IMR-90 (cell line): ENCODE measurements at regions not wholly inside any gene's neighbourhood (a gene's known extent, or its start where the extent isn't known, plus 50 kb on each side); places are given as distances from the start of the nearest gene placed in this dataset.

ENCODE experiments used
- ATAC-seq: fragments of 200-7000 bp; cut with Tn5 transposase; 2 replicates; pipeline ENCODE4 v1.9.1; 2020; ENCODE audit warnings: low read depth, mild to moderate bottlenecking, moderate library complexity
- BruUV-seq: library from RNA; stranded (reverse); fragments of 400-500 nt; replicated peaks from 2 replicates; lab custom pipeline; 2021; lab: Mats Ljungman, UMichigan
- CTCF ChIA-PET: fragments of 300-600 bp; formaldehyde crosslinking; extraction: SDS; loops from one replicate; lab custom pipeline; 2021; ENCODE audit warnings: antibody characterized with exemption; lab: Yijun Ruan, JAX
- POLR2A ChIA-PET: fragments of 300-600 bp; sonication (Branson Sonifier 250); formaldehyde crosslinking; loops from one replicate; lab custom pipeline; 2022; ENCODE audit warnings: antibody characterized with exemption; ENCODE audit not compliant: unreplicated experiment; lab: Charles Lee
- DNase-seq: peaks from one replicate; pipeline ENCODE4 v3.0.0; 2013
- H2AFZ ChIP-seq: replicated peaks from 2 replicates; pipeline ENCODE3; 2013; ENCODE audit warnings: low read length, mild to moderate bottlenecking; ENCODE audit not compliant: poor library complexity
- H2AK5ac ChIP-seq: 2 replicates; pipeline ENCODE4 v1.6.1; 2013; ENCODE audit warnings: low read depth, low read length, inconsistent platforms
- H2AK9ac ChIP-seq: replicated peaks from 2 replicates; pipeline ENCODE3; 2013; ENCODE audit warnings: mild to moderate bottlenecking, low read depth, low read length, moderate library complexity; ENCODE audit not compliant: poor library complexity
- H2BK120ac ChIP-seq: 2 replicates; pipeline ENCODE4 v1.6.1; 2013; ENCODE audit warnings: low read depth, low read length, inconsistent platforms
- H2BK15ac ChIP-seq: 3 replicates; pipeline ENCODE4 v1.6.1; 2013; ENCODE audit warnings: low read depth, low read length, inconsistent platforms
- H2BK20ac ChIP-seq: 2 replicates; pipeline ENCODE4 v1.6.1; 2013; ENCODE audit warnings: low read depth, mild to moderate bottlenecking, inconsistent platforms, low read length, moderate library complexity
- H2BK5ac ChIP-seq: 2 replicates; pipeline ENCODE4 v1.6.1; 2013; ENCODE audit warnings: mild to moderate bottlenecking, low read depth, low read length, inconsistent platforms; ENCODE audit not compliant: poor library complexity, severe bottlenecking
- H3K14ac ChIP-seq: replicated peaks from 2 replicates; pipeline ENCODE4 v1.6.1; 2013; ENCODE audit warnings: low read depth, low read length, inconsistent platforms
- H3K18ac ChIP-seq: 2 replicates; pipeline ENCODE4 v1.6.1; 2013; ENCODE audit warnings: low read depth, low read length, control low read depth
- H3K23ac ChIP-seq: 2 replicates; pipeline ENCODE4 v1.6.1; 2013; ENCODE audit warnings: low read depth, low read length, inconsistent platforms
- H3K27ac ChIP-seq: 2 replicates; pipeline ENCODE4 v1.5.1; 2013; ENCODE audit warnings: mild to moderate bottlenecking, control low read depth, low read length; ENCODE audit not compliant: insufficient read depth
- H3K27me3 ChIP-seq: 2 replicates; pipeline ENCODE4 v1.6.1; 2013; ENCODE audit warnings: low read length; ENCODE audit not compliant: control insufficient read depth, insufficient read depth
- H3K36me3 ChIP-seq: 2 replicates; pipeline ENCODE4 v1.6.1; 2013; ENCODE audit warnings: low read length, mixed read lengths; ENCODE audit not compliant: control insufficient read depth, insufficient read depth
- H3K4ac ChIP-seq: 2 replicates; pipeline ENCODE4 v1.6.1; 2013; ENCODE audit warnings: low read depth, low read length, inconsistent platforms
- H3K4me1 ChIP-seq: 2 replicates; pipeline ENCODE4 v1.6.1; 2013; ENCODE audit warnings: low read length, mixed read lengths; ENCODE audit not compliant: control insufficient read depth, insufficient read depth
- H3K4me2 ChIP-seq: 2 replicates; pipeline ENCODE4 v1.6.1; 2013; ENCODE audit warnings: low read depth, mild to moderate bottlenecking, control low read depth, low read length, moderate library complexity
- H3K4me3 ChIP-seq: 2 replicates; pipeline ENCODE4 v1.5.1; 2013; ENCODE audit warnings: low read depth, mild to moderate bottlenecking, control low read depth, low read length, moderate library complexity; ENCODE audit not compliant: insufficient read depth
- H3K56ac ChIP-seq: 2 replicates; pipeline ENCODE4 v1.6.1; 2013; ENCODE audit warnings: low read length, inconsistent platforms; ENCODE audit not compliant: insufficient read depth; ENCODE audit errors: extremely low read depth
- H3K79me1 ChIP-seq, 2 experiments: 2 replicates each; pipeline ENCODE4 v1.6.1; 2013; ENCODE audit warnings: low read length in 2 of 2, inconsistent platforms in 1 of 2, low read depth in 1 of 2
- H3K9ac ChIP-seq: 2 replicates; pipeline ENCODE4 v1.6.1; 2013; ENCODE audit warnings: low read depth, low read length, control low read depth
- H3K9me1 ChIP-seq: 2 replicates; pipeline ENCODE4 v1.6.1; 2013; ENCODE audit warnings: low read length, inconsistent platforms; ENCODE audit not compliant: insufficient read depth
- H3K9me3 ChIP-seq: 2 replicates; pipeline ENCODE4 v1.6.1; 2013; ENCODE audit warnings: low read length; ENCODE audit not compliant: control insufficient read depth, insufficient read depth
- H4K20me1 ChIP-seq: 2 replicates; pipeline ENCODE4 v1.6.1; 2013; ENCODE audit warnings: low read length, inconsistent platforms; ENCODE audit not compliant: insufficient read depth
- H4K5ac ChIP-seq: 2 replicates; pipeline ENCODE4 v1.6.1; 2013; ENCODE audit warnings: mild to moderate bottlenecking, low read depth, low read length, control low read depth
- H4K8ac ChIP-seq, 2 experiments: 2 replicates each; pipeline ENCODE4 v1.6.1; 2013; ENCODE audit warnings: low read depth in 2 of 2, low read length in 2 of 2, control low read depth in 1 of 2, inconsistent platforms in 1 of 2
- H4K91ac ChIP-seq: 2 replicates; pipeline ENCODE4 v1.6.1; 2013; ENCODE audit warnings: low read depth, low read length, inconsistent platforms; ENCODE audit not compliant: insufficient read depth
- CEBPB ChIP-seq: IDR thresholded peaks from 2 replicates; pipeline ENCODE4 v1.6.1; 2012; ENCODE audit warnings: low read depth, low read length, improper control_type of control experiment
- POLR2A ChIP-seq: IDR thresholded peaks from 2 replicates; pipeline ENCODE4 v1.6.1; 2012; ENCODE audit warnings: mild to moderate bottlenecking, low read depth, low read length
- RCOR1 ChIP-seq: IDR thresholded peaks from 2 replicates; pipeline ENCODE4 v1.6.1; 2012; ENCODE audit warnings: mild to moderate bottlenecking, low read length, improper control_type of control experiment; ENCODE audit not compliant: insufficient replicate concordance
- RFX5 ChIP-seq: IDR thresholded peaks from 2 replicates; pipeline ENCODE4 v1.8.0; 2012; ENCODE audit warnings: low read depth, mild to moderate bottlenecking, low read length, moderate library complexity
- WGBS, 2 experiments: methylation state at CpG; one replicate each; pipeline versions ENCODE4 v1.1.5 to v1.1.7; 2013; ENCODE audit warnings: missing lambda C conversion rate in 2 of 2; ENCODE audit not compliant: insufficient read length in 1 of 2; ENCODE audit errors: extremely low coverage in 2 of 2; 5-methylcytosine and 5-hydroxymethylcytosine counted together
- dilution Hi-C: fragments of 300-500 bp; cut with HindIII; formaldehyde crosslinking; loops from one replicate; pipeline ENCODE4 v1.14.3; 2018; ENCODE audit warnings: low sequenced_read_pairs; ENCODE audit not compliant: unreplicated experiment
- in situ Hi-C: fragments of 300-500 bp; cut with MboI; formaldehyde crosslinking; loops from 3 replicates; pipeline ENCODE4 v1.14.3; 2019; ENCODE audit warnings: low sequenced_read_pairs, inconsistent platforms, mixed read lengths
- intact Hi-C: fragments of 100-400 bp; cut with micrococcal nuclease; formaldehyde crosslinking; loops from 2 replicates; pipeline ENCODE4 v1.10.0; 2022

DNA sequence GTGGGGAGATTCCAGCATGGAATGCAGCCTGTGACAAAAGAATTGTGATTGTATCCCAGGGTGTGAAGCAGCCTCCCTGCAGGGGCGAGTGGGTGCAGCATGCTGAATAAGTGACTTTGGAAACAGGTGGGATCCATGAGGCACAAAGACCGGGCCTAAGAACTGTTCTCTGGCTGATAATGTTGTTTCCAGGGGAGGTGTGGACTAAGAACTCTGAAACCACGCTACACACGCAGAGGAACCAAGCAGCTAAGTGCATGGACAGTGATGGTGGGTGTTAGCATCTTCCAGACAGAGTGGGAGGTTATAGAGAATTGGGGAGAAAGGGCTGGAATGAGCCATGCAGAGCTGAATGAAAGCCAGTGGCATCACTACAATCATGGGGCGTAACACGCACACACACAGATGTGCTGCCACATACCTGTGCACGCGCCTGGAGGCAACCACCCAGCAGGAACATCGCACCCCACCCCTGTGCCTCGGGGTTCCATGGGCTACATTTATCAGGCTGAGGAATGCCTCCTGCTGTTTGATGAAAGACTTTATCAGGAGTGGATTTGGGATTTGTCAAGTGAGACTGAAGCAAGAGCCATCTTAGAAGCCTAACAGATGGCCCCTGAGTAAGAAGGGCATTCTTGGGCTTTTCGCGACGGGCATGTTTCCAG, 424.5 kb upstream of the SALL3 start:
- in situ Hi-C loops (no loop called here), dilution Hi-C loops (no loop called here), intact Hi-C loops (no loop called here)
- Histone ChIP-seq H4K8ac (no peak overlapping the region), H2AK9ac (peak overlapping the region; percentile 55), H2AK5ac (no peak overlapping the region), H2BK5ac (no peak overlapping the region), H3K14ac (no peak overlapping the region), H3K4ac (no peak overlapping the region), H3K18ac (no peak overlapping the region), H2AFZ (no peak overlapping the region), H4K91ac (no peak overlapping the region), H2BK15ac (no peak overlapping the region), H3K79me1 (no peaks in the 10 kb centered on the region), H3K9ac (no peak overlapping the region), H3K4me3 (no peak overlapping the region), H2BK20ac (no peak overlapping the region), H3K23ac (no peak overlapping the region), H3K9me1 (no peaks in the 10 kb centered on the region), H4K5ac (no peak overlapping the region), H3K4me2 (no peak overlapping the region), H4K20me1 (no peaks in the 10 kb centered on the region), H3K56ac (no peak overlapping the region), H3K4me1 (no peaks in the 10 kb centered on the region), H2BK120ac (no peak overlapping the region), H3K9me3 (peaks cover 30% of the 10 kb centered on the region), H3K27me3 (no peaks in the 10 kb centered on the region), H3K27ac (no peak overlapping the region), H3K36me3 (no peaks in the 10 kb centered on the region)
- WGBS, 2 experiments = 68% methylated on average over 11 of the region's 13 CpGs; no CpG with 5 or more reads in 1 of the 2 experiments
- ChIA-PET POLR2A (no interaction called here), CTCF (no interaction called here)
- DNase-seq (no peak), ATAC-seq (no peak)
- no peak for TF ChIP-seq CEBPB
- no peak for TF ChIP-seq POLR2A
- TF ChIP-seq RCOR1 = no peak
- no peak for TF ChIP-seq RFX5
- no TSS peak for BruUV-seq
